AG04449 (cell line): ENCODE measurements at regions not wholly inside any gene's neighbourhood (a gene's known extent, or its start where the extent isn't known, plus 50 kb on each side); places are given as distances from the start of the nearest gene placed in this dataset.

Source experiments
- CTCF ChIA-PET: fragments of 350-600 bp; formaldehyde crosslinking; extraction: SDS; loops from one replicate; lab custom pipeline; 2021; ENCODE audit warnings: antibody characterized with exemption; lab: Yijun Ruan, JAX
- POLR2A ChIA-PET: fragments of 400-600, 350-600 bp; formaldehyde crosslinking; extraction: SDS; loops from one replicate; lab custom pipeline; 2020; ENCODE audit warnings: antibody characterized with exemption, inconsistent platforms; lab: Yijun Ruan, JAX
- DNase-seq: peaks from one replicate; pipeline ENCODE4 v3.0.0-alpha.2; 2010; ENCODE audit warnings: low read depth, low spot score
- H3K4me3 ChIP-seq: 2 replicates; pipeline ENCODE4 v1.5.1; 2011; ENCODE audit warnings: low read depth, mild to moderate bottlenecking, control low read depth, low read length
- CTCF ChIP-seq: IDR thresholded peaks from one replicate; pipeline ENCODE4 v1.5.1; 2011; ENCODE audit warnings: mild to moderate bottlenecking, moderate library complexity, low read length, control low read depth, inconsistent platforms; ENCODE audit not compliant: insufficient read depth; ENCODE audit errors: missing control alignments

GRCh38 chr6:91438570-91438969, 851.7 kb upstream of the MAP3K7 start:
- H3K4me3 ChIP-seq: no peak overlapping the region
- no peak for TF ChIP-seq CTCF
- peak; percentile 19 for DNase-seq
- ChIA-PET CTCF (no interaction called here), POLR2A (no interaction called here)

- ChIA-PET CTCF (no interaction called here), POLR2A (no interaction called here)
- no peak for DNase-seq
These were observed 850.5 kb upstream of the MAP3K7 start for GRCh38 chr6:91437315-91437729.

DNA sequence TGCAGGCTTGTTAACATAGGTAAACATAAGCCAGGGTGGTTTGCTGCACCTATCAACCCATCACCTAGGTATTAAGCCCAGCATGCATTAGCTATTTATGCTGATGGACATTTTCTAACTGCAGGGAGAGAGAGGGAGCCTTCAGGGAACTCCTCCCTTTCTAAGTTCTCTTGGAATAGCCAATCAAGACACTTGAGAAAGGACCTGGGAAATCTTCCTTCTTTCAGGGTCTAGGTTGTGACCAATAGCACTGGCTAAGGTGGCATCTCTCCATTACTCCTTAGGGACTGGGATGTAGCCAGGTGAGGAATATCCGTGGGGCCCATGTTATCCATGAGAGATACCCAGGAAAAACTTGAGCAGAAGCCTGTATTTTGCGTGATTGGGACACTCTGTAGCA, 849.6 kb upstream of the MAP3K7 start:
- no peak for DNase-seq
- TF ChIP-seq CTCF: no peak
- CTCF ChIA-PET: no interaction called here
- H3K4me3 ChIP-seq: no peak overlapping the region
- POLR2A ChIA-PET: no interaction called here

More at GRCh38 chr6:91437315-91437729, 850.5 kb upstream of the MAP3K7 start:
- TF ChIP-seq CTCF: no peak
- H3K4me3 ChIP-seq: no peak overlapping the region

DNA sequence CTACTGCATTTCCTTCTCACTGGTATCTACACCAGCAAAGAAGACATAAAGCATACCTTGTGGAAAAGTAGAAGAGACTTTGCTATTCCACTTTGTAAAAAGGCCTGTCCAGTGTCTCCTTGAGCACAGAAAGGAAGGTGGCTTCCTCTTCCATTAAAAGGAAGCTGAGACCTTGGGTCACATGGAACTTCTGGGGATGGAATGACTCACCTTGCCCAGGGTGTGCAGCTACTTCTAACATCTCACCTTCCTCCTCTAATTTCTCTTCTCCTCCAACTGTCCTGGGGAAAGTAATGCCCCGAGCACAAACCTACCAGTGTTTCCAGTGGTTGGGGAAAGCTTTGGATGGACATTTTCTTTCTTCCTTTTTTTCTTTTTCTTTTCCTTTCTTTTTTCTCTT, 848.8 kb upstream of the MAP3K7 start:
- no peak overlapping the region for H3K4me3 ChIP-seq
- no peak for TF ChIP-seq CTCF
- ChIA-PET CTCF (no interaction called here), POLR2A (no interaction called here)
- DNase-seq: no peak

- H3K4me3 ChIP-seq: no peak overlapping the region
- TF ChIP-seq CTCF: no peak
- ChIA-PET CTCF (no interaction called here), POLR2A (no interaction called here)
- DNase-seq: no peak
These were observed 847.7 kb upstream of the MAP3K7 start for GRCh38 chr6:91434576-91434975.

GRCh38 chr6:91433660-91434534, 847.0 kb upstream of the MAP3K7 start:
- ChIA-PET POLR2A (no interaction called here), CTCF (no interaction called here)
- H3K4me3 ChIP-seq: no peak overlapping the region
- DNase-seq: no peak
- no peak for TF ChIP-seq CTCF
